K562 (cell line): ENCODE measurements at regions not wholly inside any gene's neighbourhood (a gene's known extent, or its start where the extent isn't known, plus 50 kb on each side); places are given as distances from the start of the nearest gene placed in this dataset.

ENCODE experiments used
- EGR1 ChIP-seq: fragments of 450-650 bp; conservative IDR thresholded peaks from 2 replicates; pipeline ENCODE4 v1.6.1; 2017; ENCODE audit warnings: mild to moderate bottlenecking
- EZH2 ChIP-seq: IDR thresholded peaks from 2 replicates; pipeline ENCODE4 v1.6.1; 2012; ENCODE audit warnings: low read depth, mild to moderate bottlenecking, inconsistent platforms, low read length, borderline replicate concordance
- SNIP1 ChIP-seq: fragments of 450-650 bp; IDR thresholded peaks from 2 replicates; pipeline ENCODE4 v1.7.1; 2017; ENCODE audit warnings: low read depth, mild to moderate bottlenecking
- ZNF354B ChIP-seq: fragments of 250-450 bp; sonication (Bioruptor Pico); IDR thresholded peaks from 2 replicates; pipeline ENCODE4 v1.4.0; 2020

GRCh38 chr14:105857826-105858675 lies 331.7 kb downstream of the TMEM121 start:
- TF ChIP-seq EGR1 = no peak
- TF ChIP-seq EZH2 = no peak
- no peak for TF ChIP-seq SNIP1
- TF ChIP-seq ZNF354B = no peak
